OCI-LY1 (cell line): ENCODE measurements at regions not wholly inside any gene's neighbourhood (a gene's known extent, or its start where the extent isn't known, plus 50 kb on each side); places are given as distances from the start of the nearest gene placed in this dataset.

Experiments
- H2AFZ ChIP-seq: fragments of 200-600 bp; sonication (generic), shearing (Covaris generic); 2 replicates; pipeline ENCODE4 v1.6.0; 2014; ENCODE audit warnings: antibody characterized with exemption, mild to moderate bottlenecking, low read length
- H3F3A ChIP-seq: fragments of 200-600 bp; sonication (generic), shearing (Covaris generic); 2 replicates; pipeline ENCODE4 v1.6.0; 2014; ENCODE audit warnings: mild to moderate bottlenecking, antibody characterized with exemption, low read length, moderate library complexity; ENCODE audit not compliant: insufficient read depth
- H3K27ac ChIP-seq: fragments of 200-600 bp; sonication (generic); 2 replicates; pipeline ENCODE4 v1.5.1; 2014; ENCODE audit warnings: low read length, mixed run types, mild to moderate bottlenecking, low read depth; ENCODE audit not compliant: poor library complexity, severe bottlenecking
- H3K27me3 ChIP-seq: fragments of 200-600 bp; sonication (generic); 2 replicates; pipeline ENCODE4 v1.6.0; 2014; ENCODE audit warnings: antibody characterized with exemption, mild to moderate bottlenecking, low read length, moderate library complexity; ENCODE audit not compliant: insufficient read depth
- H3K36me3 ChIP-seq: fragments of 200-600 bp; sonication (generic); 2 replicates; pipeline ENCODE4 v1.6.1; 2014; ENCODE audit warnings: mild to moderate bottlenecking, antibody characterized with exemption, low read length, moderate library complexity, mixed read lengths; ENCODE audit not compliant: insufficient read depth
- H3K4me1 ChIP-seq: fragments of 200-600 bp; sonication (generic); 2 replicates; pipeline ENCODE4 v1.5.1; 2014; ENCODE audit warnings: mild to moderate bottlenecking, low read length, moderate library complexity; ENCODE audit not compliant: insufficient read depth, severe bottlenecking
- H3K4me2 ChIP-seq: fragments of 200-600 bp; sonication (generic), shearing (Covaris generic); 2 replicates; pipeline ENCODE4 v1.6.1; 2014; ENCODE audit warnings: low read length
- H3K4me3 ChIP-seq: fragments of 200-600 bp; sonication (generic); 2 replicates; pipeline ENCODE4 v1.5.1; 2014; ENCODE audit warnings: low read length, low read depth, mild to moderate bottlenecking, mixed read lengths; ENCODE audit not compliant: poor library complexity, severe bottlenecking
- H3K79me2 ChIP-seq: fragments of 200-600 bp; shearing (Covaris generic); 2 replicates; pipeline ENCODE4 v1.6.1; 2016; ENCODE audit warnings: mixed run types, low read length, mixed read lengths; ENCODE audit not compliant: insufficient read depth
- H3K9ac ChIP-seq: fragments of 200-600 bp; sonication (generic), shearing (Covaris generic); 2 replicates; pipeline ENCODE4 v1.6.1; 2014; ENCODE audit warnings: mild to moderate bottlenecking, low read length, mixed read lengths
- H3K9me2 ChIP-seq: fragments of 200-600 bp; sonication (generic), shearing (Covaris generic); 2 replicates; pipeline ENCODE4 v1.6.1; 2014; ENCODE audit warnings: low read depth, mild to moderate bottlenecking, low read length, mixed read lengths
- H3K9me3 ChIP-seq: fragments of 200-600 bp; shearing (Covaris generic); 2 replicates; pipeline ENCODE4 v1.6.1; 2014; ENCODE audit warnings: low read length, mixed read lengths
- H4K20me1 ChIP-seq: fragments of 200-600 bp; sonication (generic), shearing (Covaris generic); 2 replicates; pipeline ENCODE4 v1.6.0; 2016; ENCODE audit warnings: mild to moderate bottlenecking, low read length; ENCODE audit not compliant: insufficient read depth
- CTCF ChIP-seq: fragments of 200-600 bp; sonication (generic), shearing (Covaris generic); IDR thresholded peaks from 2 replicates; pipeline ENCODE4 v1.5.1; 2017; ENCODE audit warnings: mild to moderate bottlenecking, antibody characterized with exemption, low read length, moderate library complexity, mixed read lengths
- EZH2 ChIP-seq: fragments of 200-600 bp; sonication (generic), shearing (Covaris generic); IDR thresholded peaks from 2 replicates; pipeline ENCODE4 v1.8.0; 2017; ENCODE audit warnings: borderline replicate concordance, mixed run types, mild to moderate bottlenecking, antibody characterized with exemption, low read length, moderate library complexity, mixed read lengths

DNA sequence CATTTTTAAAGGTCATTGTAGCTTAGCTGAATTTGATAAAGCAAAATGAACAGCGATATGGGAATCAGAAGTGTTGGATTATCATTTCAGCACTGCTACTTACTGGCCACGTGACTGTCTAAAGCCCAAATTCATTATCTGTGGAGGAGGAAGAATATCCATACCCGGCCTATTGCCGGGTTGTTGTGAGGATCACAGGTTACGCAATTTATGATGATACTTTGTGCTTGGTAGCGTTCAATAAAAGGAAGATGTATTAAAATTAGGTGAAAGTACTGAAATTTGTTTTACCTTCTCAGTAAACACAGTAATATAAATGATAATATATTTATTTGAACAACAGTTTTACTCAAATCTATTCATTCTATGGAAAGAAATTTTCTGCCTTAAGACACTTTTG lies 1540.2 kb downstream of the ADGRL3 start:
- Histone ChIP-seq H3K4me1 (no peaks in the 10 kb centered on the region), H3K27me3 (no peaks in the 10 kb centered on the region), H3K9me3 (no peaks in the 10 kb centered on the region), H3K4me3 (no peak overlapping the region), H3K36me3 (no peaks in the 10 kb centered on the region), H3F3A (no peaks in the 10 kb centered on the region), H3K4me2 (no peak overlapping the region), H3K9me2 (no peaks in the 10 kb centered on the region), H2AFZ (no peak overlapping the region), H3K27ac (no peak overlapping the region), H3K79me2 (no peaks in the 10 kb centered on the region), H3K9ac (no peak overlapping the region), H4K20me1 (no peaks in the 10 kb centered on the region)
- TF ChIP-seq CTCF: no peak
- TF ChIP-seq EZH2: no peak

- no peak overlapping the region for H2AFZ ChIP-seq
- H3K36me3 ChIP-seq: no peaks in the 10 kb centered on the region
- no peak overlapping the region for H3K4me2 ChIP-seq
Observed at GRCh38 chr4:62717154-62717553, 1517.0 kb downstream of the ADGRL3 start.

GRCh38 chr4:62711575-62711974 lies 1511.4 kb downstream of the ADGRL3 start:
- H3K4me2 ChIP-seq: no peak overlapping the region
- H3K27ac ChIP-seq: no peak overlapping the region
- peaks cover 4% of the 10 kb centered on the region for H3K4me1 ChIP-seq
- no peaks in the 10 kb centered on the region for H3K9me3 ChIP-seq
- H3K4me3 ChIP-seq: no peak overlapping the region
- H3K9me2 ChIP-seq: no peaks in the 10 kb centered on the region
- no peaks in the 10 kb centered on the region for H3K79me2 ChIP-seq
- H3K36me3 ChIP-seq: no peaks in the 10 kb centered on the region
- H3F3A ChIP-seq: no peaks in the 10 kb centered on the region
- no peak overlapping the region for H3K9ac ChIP-seq
- H4K20me1 ChIP-seq: no peaks in the 10 kb centered on the region
- H2AFZ ChIP-seq: no peak overlapping the region
- no peaks in the 10 kb centered on the region for H3K27me3 ChIP-seq
- TF ChIP-seq CTCF (no peak), EZH2 (no peak)

More at GRCh38 chr4:62717154-62717553, 1517.0 kb downstream of the ADGRL3 start:
- no peaks in the 10 kb centered on the region for H3K9me2 ChIP-seq
- no peak overlapping the region for H3K9ac ChIP-seq
- H3K27ac ChIP-seq: no peak overlapping the region
- H3K4me1 ChIP-seq: no peaks in the 10 kb centered on the region
- no peaks in the 10 kb centered on the region for H3K9me3 ChIP-seq
- no peaks in the 10 kb centered on the region for H3K27me3 ChIP-seq
- no peaks in the 10 kb centered on the region for H4K20me1 ChIP-seq
- H3K79me2 ChIP-seq: no peaks in the 10 kb centered on the region
- H3K4me3 ChIP-seq: no peak overlapping the region
- TF ChIP-seq EZH2: no peak
- no peak for TF ChIP-seq CTCF
- no peaks in the 10 kb centered on the region for H3F3A ChIP-seq
